RWPE2 (cell line): ENCODE measurements at regions not wholly inside any gene's neighbourhood (a gene's known extent, or its start where the extent isn't known, plus 50 kb on each side); places are given as distances from the start of the nearest gene placed in this dataset.

Experiments
- ATAC-seq: fragments of 200-7000 bp; cut with Tn5 transposase; 3 replicates; pipeline ENCODE4 v1.9.1; 2021; ENCODE audit warnings: low read depth
- DNase-seq: peaks from one replicate; pipeline ENCODE4 v3.0.0-alpha.2; 2020; ENCODE audit warnings: low spot score
- H3K27ac ChIP-seq: fragments of 450-650 bp; 2 replicates; pipeline ENCODE4 v1.5.1; 2017; ENCODE audit warnings: mild to moderate bottlenecking; ENCODE audit not compliant: poor library complexity, severe bottlenecking
- H3K27me3 ChIP-seq: fragments of 250-450 bp; sonication (Bioruptor Pico); 2 replicates; pipeline ENCODE4 v1.5.1; 2021; ENCODE audit warnings: mild to moderate bottlenecking, moderate library complexity; ENCODE audit not compliant: insufficient read depth, poor library complexity, severe bottlenecking
- H3K36me3 ChIP-seq: fragments of 250-450 bp; sonication (Bioruptor Pico); 2 replicates; pipeline ENCODE4 v1.5.1; 2020; ENCODE audit warnings: low read depth, mild to moderate bottlenecking, moderate library complexity
- H3K4me1 ChIP-seq: fragments of 250-450 bp; sonication (Bioruptor Pico); 2 replicates; pipeline ENCODE4 v1.5.1; 2021; ENCODE audit warnings: mild to moderate bottlenecking, moderate library complexity; ENCODE audit not compliant: insufficient read depth, poor library complexity, severe bottlenecking
- H3K4me3 ChIP-seq: fragments of 250-450 bp; sonication (Bioruptor Pico); 2 replicates; pipeline ENCODE4 v1.5.1; 2021; ENCODE audit warnings: mild to moderate bottlenecking, moderate library complexity; ENCODE audit not compliant: severe bottlenecking
- H3K9me3 ChIP-seq: fragments of 250-450 bp; sonication (Bioruptor Pico); 2 replicates; pipeline ENCODE4 v1.5.1; 2021; ENCODE audit warnings: mild to moderate bottlenecking, moderate library complexity; ENCODE audit not compliant: severe bottlenecking
- CTCF ChIP-seq: fragments of 450-650 bp; IDR thresholded peaks from one replicate; pipeline ENCODE4 v1.5.1; 2017; ENCODE audit warnings: mild to moderate bottlenecking, moderate library complexity; ENCODE audit not compliant: poor library complexity, severe bottlenecking

DNA sequence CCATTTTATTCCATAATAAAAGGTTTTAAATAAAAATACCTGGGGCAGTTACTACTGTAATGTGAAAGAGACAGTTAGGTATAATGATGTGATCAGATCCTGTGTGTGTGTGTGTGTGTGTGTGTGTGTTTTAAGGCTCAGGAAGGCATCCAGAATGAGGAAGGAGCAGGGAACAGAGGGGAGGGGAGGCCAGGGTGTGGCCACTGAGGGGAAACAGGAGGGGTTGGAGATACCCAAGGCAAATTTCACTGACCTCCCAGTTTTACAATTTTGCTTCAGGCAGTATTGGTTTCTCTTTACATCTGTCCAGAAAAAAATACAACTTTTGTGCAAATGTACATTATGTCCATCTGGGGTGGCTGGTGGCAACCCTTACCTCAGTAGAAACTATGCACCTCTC lies 163.5 kb upstream of the FBXO11 start:
- DNase-seq (no peak), ATAC-seq (no peak)
- Histone ChIP-seq H3K36me3 (no peaks in the 10 kb centered on the region), H3K4me3 (no peak overlapping the region), H3K4me1 (no peaks in the 10 kb centered on the region), H3K27me3 (no peaks in the 10 kb centered on the region), H3K27ac (no peak overlapping the region), H3K9me3 (no peaks in the 10 kb centered on the region)
- no peak for TF ChIP-seq CTCF

DNA sequence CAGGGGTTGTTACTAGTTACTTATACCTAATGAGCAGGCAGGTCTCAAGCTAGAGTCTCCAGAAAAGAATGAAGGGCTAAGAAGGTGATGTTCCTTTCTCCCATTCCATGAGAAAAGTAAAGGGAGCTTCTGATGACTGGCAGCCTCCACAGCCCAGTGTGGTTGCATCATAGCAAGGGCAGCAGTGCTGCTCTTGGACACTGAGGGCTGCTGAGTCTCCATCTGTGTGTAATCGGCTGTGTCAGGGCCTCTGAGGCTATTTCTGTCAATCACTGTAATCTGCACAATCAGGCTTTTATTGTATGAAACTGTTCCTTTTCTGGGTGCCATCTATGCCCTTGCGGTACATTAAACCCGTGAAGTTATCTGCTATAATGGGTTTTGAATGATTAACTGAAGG lies 164.1 kb upstream of the FBXO11 start:
- DNase-seq (no peak), ATAC-seq (no peak)
- H3K27ac ChIP-seq = no peak overlapping the region
- no peak overlapping the region for H3K4me3 ChIP-seq
- no peaks in the 10 kb centered on the region for H3K36me3 ChIP-seq
- TF ChIP-seq CTCF = no peak
- H3K27me3 ChIP-seq = no peaks in the 10 kb centered on the region
- H3K4me1 ChIP-seq = no peaks in the 10 kb centered on the region
- H3K9me3 ChIP-seq = no peaks in the 10 kb centered on the region

DNA sequence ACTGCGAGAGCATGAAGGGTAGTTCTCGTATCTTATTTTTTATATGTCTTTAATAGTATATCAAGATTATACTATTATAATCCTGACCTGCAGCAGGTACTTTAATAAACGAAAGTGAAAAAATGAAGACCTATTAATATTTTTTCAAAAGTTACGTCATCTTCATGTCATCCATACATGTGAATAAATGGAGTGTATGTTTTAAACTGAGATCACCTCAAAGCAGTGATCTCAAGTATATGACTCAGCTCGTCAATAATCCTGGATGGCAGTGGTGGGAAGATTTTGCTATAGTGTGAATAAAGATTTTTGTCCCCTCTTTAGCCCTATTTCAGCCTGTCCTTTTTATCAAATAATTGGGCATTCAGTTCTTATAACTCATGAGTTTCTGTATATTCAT lies 166.3 kb upstream of the FBXO11 start:
- no peak for TF ChIP-seq CTCF
- no peaks in the 10 kb centered on the region for H3K4me1 ChIP-seq
- H3K4me3 ChIP-seq = no peak overlapping the region
- H3K9me3 ChIP-seq = no peaks in the 10 kb centered on the region
- no peaks in the 10 kb centered on the region for H3K27me3 ChIP-seq
- H3K36me3 ChIP-seq = no peaks in the 10 kb centered on the region
- H3K27ac ChIP-seq = no peak overlapping the region
- DNase-seq = no peak
- no peak for ATAC-seq

- Histone ChIP-seq H3K36me3 (no peaks in the 10 kb centered on the region), H3K9me3 (no peaks in the 10 kb centered on the region), H3K4me3 (no peak overlapping the region), H3K4me1 (no peaks in the 10 kb centered on the region), H3K27me3 (no peaks in the 10 kb centered on the region), H3K27ac (no peak overlapping the region)
- ATAC-seq (no peak), DNase-seq (no peak)
- no peak for TF ChIP-seq CTCF
These were observed 169.3 kb upstream of the FBXO11 start for GRCh38 chr2:48075631-48076030.

DNA sequence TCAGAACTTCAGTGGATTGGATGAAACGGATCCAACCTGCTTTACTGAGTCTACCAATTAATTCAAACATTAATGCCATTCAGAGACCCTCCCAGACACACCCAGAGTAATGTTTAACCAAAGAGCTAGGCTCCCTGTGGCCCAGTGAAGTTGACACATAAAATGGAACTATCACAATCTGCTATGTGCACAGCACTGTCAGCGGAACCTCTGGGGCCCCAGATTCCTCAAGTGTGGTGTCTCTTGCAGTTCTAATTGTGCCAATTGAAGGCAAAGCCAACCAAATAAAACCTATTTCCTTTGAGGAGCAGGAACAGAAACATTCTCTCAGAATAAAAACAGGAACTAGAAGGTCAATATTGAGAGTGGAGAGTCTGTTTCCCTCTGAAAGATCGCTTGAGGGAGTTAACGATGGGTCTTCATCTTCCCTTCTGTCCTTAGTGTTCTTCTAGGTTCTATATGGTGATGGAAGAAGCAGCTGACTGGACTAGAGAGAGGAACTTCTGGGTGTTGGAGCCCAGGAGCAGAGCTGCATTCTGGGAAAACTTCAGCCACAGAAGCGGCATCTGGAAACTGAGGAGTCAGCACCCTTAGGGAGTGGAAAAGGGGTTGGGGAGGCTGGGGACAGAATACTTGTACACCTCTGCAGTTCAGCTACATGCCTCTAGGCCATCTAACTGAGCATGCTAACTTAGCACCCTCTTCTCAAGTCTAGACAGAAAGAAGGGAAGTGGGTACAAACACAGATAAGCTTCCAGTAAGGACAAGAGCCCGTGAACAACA lies 174.4 kb upstream of the FBXO11 start:
- Histone ChIP-seq H3K9me3 (no peaks in the 10 kb centered on the region), H3K4me1 (no peaks in the 10 kb centered on the region), H3K27ac (no peak overlapping the region), H3K27me3 (no peaks in the 10 kb centered on the region), H3K4me3 (no peak overlapping the region), H3K36me3 (no peaks in the 10 kb centered on the region)
- ATAC-seq (no peak), DNase-seq (no peak)
- TF ChIP-seq CTCF = no peak
